PC-3 (cell line): ENCODE measurements at regions not wholly inside any gene's neighbourhood (a gene's known extent, or its start where the extent isn't known, plus 50 kb on each side); places are given as distances from the start of the nearest gene placed in this dataset.

ENCODE experiments used
- EZH2 ChIP-seq: fragments of 300-600 bp; sonication (generic); IDR thresholded peaks from one replicate; pipeline ENCODE4 v1.6.1; 2017; ENCODE audit warnings: antibody characterized with exemption, mild to moderate bottlenecking, low read length; ENCODE audit not compliant: unreplicated experiment
- EZH2phosphoT487 ChIP-seq: fragments of 300-600 bp; sonication (generic); IDR thresholded peaks from 2 replicates; pipeline ENCODE4 v1.6.1; 2018; ENCODE audit warnings: mild to moderate bottlenecking, antibody characterized with exemption, low read length, borderline replicate concordance
- TF ChIP-seq, protein P1 (sequence below): fragments of 300-600 bp; sonication (generic); conservative IDR thresholded peaks from 2 replicates; pipeline ENCODE4 v1.5.1; 2017; ENCODE audit warnings: antibody characterized with exemption, low read depth, mild to moderate bottlenecking, low read length

DNA sequence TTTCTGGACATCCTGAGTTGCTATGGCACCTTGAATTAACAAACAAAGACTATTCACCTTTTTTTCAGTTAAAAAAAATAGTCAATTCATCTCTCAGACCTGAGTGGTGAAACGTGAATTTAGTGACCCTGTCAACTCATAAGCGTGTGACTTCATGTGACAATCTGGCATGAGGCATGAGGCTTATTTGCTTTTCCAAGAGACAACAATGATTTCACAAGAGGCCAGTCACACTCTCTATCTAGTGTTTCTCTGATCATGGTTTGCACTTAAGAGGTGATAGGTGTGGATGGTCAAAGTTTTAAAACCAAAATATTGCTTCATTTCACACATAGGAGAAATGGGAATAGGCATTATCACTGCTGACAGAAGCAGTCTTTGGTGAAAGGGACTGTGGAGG, 559.6 kb upstream of the ACO1 start:
- TF ChIP-seq EZH2, result no peak
- TF ChIP-seq, protein P1, sequence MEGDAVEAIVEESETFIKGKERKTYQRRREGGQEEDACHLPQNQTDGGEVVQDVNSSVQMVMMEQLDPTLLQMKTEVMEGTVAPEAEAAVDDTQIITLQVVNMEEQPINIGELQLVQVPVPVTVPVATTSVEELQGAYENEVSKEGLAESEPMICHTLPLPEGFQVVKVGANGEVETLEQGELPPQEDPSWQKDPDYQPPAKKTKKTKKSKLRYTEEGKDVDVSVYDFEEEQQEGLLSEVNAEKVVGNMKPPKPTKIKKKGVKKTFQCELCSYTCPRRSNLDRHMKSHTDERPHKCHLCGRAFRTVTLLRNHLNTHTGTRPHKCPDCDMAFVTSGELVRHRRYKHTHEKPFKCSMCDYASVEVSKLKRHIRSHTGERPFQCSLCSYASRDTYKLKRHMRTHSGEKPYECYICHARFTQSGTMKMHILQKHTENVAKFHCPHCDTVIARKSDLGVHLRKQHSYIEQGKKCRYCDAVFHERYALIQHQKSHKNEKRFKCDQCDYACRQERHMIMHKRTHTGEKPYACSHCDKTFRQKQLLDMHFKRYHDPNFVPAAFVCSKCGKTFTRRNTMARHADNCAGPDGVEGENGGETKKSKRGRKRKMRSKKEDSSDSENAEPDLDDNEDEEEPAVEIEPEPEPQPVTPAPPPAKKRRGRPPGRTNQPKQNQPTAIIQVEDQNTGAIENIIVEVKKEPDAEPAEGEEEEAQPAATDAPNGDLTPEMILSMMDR, result no peak
- TF ChIP-seq EZH2phosphoT487, result no peak
